ENCODE measurements at regions not wholly inside any gene's neighbourhood (a gene's known extent, or its start where the extent isn't known, plus 50 kb on each side); places are given as distances from the start of the nearest gene placed in this dataset.

DNA sequence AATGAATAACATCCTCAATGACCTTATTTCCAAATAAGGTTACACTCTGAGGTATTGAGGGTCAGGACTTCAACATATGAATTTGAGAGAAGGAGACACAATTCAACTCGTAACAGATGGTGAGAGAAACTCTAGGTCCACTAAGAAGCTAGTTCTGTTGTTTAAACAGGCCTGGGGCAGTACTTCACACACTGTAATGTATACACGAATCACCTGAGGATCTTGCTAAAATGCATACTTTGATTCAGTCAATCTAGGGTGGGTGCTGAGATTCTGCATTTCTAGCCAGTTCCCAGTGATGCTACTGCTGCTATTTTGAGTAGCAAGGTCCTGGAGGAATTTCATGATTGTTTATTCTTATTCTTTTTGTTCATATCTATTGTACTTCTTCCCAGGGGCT is 186.8 kb downstream of the SATB1 start (continued):
- no peak for TF ChIP-seq RFX5 (IDR thresholded peaks at IDR 0.05; ENCODE audit: low read length)
- no peak for TF ChIP-seq NFIC (IDR thresholded peaks at IDR 0.05; ENCODE audit: borderline replicate concordance)

DNA sequence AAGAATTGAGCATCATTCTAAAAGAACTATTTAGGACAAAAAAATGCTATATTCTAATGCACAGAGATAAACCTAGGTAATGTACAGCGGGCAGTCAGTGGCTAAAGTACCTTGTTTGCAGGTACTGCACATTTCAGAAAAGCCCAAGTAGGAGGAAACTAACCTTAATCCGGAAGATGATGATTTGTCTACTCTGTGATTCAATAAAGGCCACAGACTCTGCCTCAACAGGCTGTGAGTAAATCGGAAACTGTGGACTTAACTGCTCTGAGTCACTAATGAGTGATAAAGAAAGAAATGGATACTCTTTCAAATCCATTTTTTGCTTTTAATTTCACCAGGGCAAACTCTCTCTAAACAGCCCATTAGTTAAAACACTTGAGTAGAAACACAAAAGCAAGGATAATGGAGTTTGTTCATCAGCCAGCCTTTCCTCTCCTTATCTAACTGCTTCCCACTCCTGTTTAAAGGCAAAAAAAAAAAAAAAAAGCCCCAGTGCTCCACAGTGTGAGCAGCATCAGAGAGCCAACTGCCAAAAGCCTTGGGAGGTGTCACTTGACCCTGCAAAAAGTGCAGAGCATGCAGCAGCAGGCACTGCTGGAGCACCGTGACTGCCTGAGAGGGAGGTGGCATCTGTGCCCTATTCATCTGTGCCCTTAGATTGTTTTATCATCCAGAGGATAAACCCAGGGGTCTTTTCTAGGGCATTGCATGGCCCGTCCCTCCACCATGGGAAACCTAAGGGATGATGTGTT is 187.7 kb downstream of the SATB1 start:
- H3K9me2 ChIP-seq = no peaks in the 10 kb centered on the region
- peaks cover 17% of the 10 kb centered on the region for H3F3A ChIP-seq (replicated peaks; ENCODE audit: insufficient read depth)
- ChIA-PET CTCF (no interaction called here), POLR2A (no interaction called here)
- peak overlapping the region; percentile 92 for H2AFZ ChIP-seq (ENCODE audit: low read depth)
- peak overlapping the region; percentile 41 to 64 for H3K27ac ChIP-seq (ENCODE audit: low read depth in 2 of 2, low read length in 1 of 2)
- WGBS (ENCODE audit: low lambda C conversion rate) = 37% methylated on average over 5 of the region's 5 CpGs
- H3K4me2 ChIP-seq = 0 out of 2 replicates have a peak overlapping the region, but pooled peaks have one; percentile 29
- no peak overlapping the region for H3K4me3 ChIP-seq (ENCODE audit: low read depth in 2 of 2, low read length in 1 of 2)
- no peaks in the 10 kb centered on the region for H4K20me1 ChIP-seq (ENCODE audit: insufficient read depth)
- DNase-seq = no peak
- H3K79me2 ChIP-seq (ENCODE audit: insufficient read depth) = no peaks in the 10 kb centered on the region
- no peaks in the 10 kb centered on the region for H3K27me3 ChIP-seq (ENCODE audit: insufficient read depth)
- no peaks in the 10 kb centered on the region for H3K9me3 ChIP-seq
- H3K9ac ChIP-seq = no peak overlapping the region; the same call in 1 of the 2 replicates
- peak; percentile 64; the same call in 1 of the 2 replicates for TF ChIP-seq FOSL2 (IDR thresholded peaks at IDR 0.05; ENCODE audit: borderline replicate concordance, low read depth)
- TF ChIP-seq TCF12 (IDR thresholded peaks at IDR 0.05) = peak; percentile 45; the same call in 1 of the 2 replicates
- no peak for TF ChIP-seq MXI1 (IDR thresholded peaks at IDR 0.05; ENCODE audit: low read depth, low read length)
- TF ChIP-seq GATA2 (CRISPR knock-in tag; IDR thresholded peaks at IDR 0.05) = peak; percentile 32; the same call in 1 of the 2 replicates
- TF ChIP-seq CHD2 (IDR thresholded peaks at IDR 0.05; ENCODE audit: low read length, partially characterized antibody) = no peak
- peak; percentile 39; the same call in 1 of the 2 replicates for TF ChIP-seq GABPA (IDR thresholded peaks at IDR 0.05; ENCODE audit: low read depth)
- TF ChIP-seq JUND (IDR thresholded peaks at IDR 0.05) = peak; percentile 64
- TF ChIP-seq EP300 (IDR thresholded peaks at IDR 0.05; ENCODE audit: borderline replicate concordance in 1 of 2, low read depth in 1 of 2, low read length in 1 of 2) = no peak
- H3K4me1 ChIP-seq (ENCODE audit: control insufficient read depth in 1 of 2, insufficient read depth in 2 of 2, low read depth in 1 of 2, low read length in 1 of 2) = peaks cover 23 to 24% of the 10 kb centered on the region in 2 experiments
- no peaks in the 10 kb centered on the region for H3K36me3 ChIP-seq (replicated peaks in 1 of 2; ENCODE audit: control insufficient read depth in 1 of 2, insufficient read depth in 2 of 2, low read length in 1 of 2)

DNA sequence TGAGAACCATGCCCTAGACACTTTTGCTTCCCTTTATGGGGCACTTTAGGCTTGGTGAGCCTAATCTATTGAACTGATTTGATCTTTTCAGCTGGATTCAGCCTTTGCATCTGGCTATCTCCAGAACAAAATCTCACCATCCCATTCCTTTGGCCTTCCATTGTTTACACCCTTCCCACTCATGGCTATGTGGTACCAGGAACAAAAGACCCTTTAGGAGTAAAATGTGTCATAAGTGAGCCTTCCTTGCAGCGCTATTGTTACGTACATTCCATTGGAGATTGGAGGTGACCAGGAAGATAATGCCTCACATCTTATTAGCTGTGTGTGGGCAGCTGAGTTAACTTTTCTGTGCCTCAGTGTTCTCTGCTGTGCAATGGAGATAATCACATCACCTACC is 188.4 kb downstream of the SATB1 start:
- no peaks in the 10 kb centered on the region for H3K9me3 ChIP-seq
- no peak overlapping the region for H3K4me3 ChIP-seq (ENCODE audit: low read depth in 2 of 2, low read length in 1 of 2)
- TF ChIP-seq NRF1 (IDR thresholded peaks at IDR 0.05; ENCODE audit: low read depth, low read length) (no peak), YY1 (IDR thresholded peaks at IDR 0.05; ENCODE audit: low read depth) (no peak), CHD2 (IDR thresholded peaks at IDR 0.05; ENCODE audit: low read length, partially characterized antibody) (no peak)
- TF ChIP-seq, protein P1, sequence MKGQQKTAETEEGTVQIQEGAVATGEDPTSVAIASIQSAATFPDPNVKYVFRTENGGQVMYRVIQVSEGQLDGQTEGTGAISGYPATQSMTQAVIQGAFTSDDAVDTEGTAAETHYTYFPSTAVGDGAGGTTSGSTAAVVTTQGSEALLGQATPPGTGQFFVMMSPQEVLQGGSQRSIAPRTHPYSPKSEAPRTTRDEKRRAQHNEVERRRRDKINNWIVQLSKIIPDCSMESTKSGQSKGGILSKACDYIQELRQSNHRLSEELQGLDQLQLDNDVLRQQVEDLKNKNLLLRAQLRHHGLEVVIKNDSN (IDR thresholded peaks at IDR 0.05; ENCODE audit: borderline replicate concordance, low read depth) = no peak
- peak overlapping the region; percentile 92; the same call in 1 of the 2 replicates for H2AFZ ChIP-seq (ENCODE audit: low read depth)
- no peak for DNase-seq
- peak overlapping the region; percentile 41 to 60; a peak in 3 of 4 replicates for H3K27ac ChIP-seq (ENCODE audit: low read depth in 2 of 2, low read length in 1 of 2)
- no peaks in the 10 kb centered on the region for H3K79me2 ChIP-seq (ENCODE audit: insufficient read depth)
- no peaks in the 10 kb centered on the region for H4K20me1 ChIP-seq (ENCODE audit: insufficient read depth)
- H3K9me2 ChIP-seq = no peaks in the 10 kb centered on the region
- H3K27me3 ChIP-seq (ENCODE audit: insufficient read depth) = no peaks in the 10 kb centered on the region
- ChIA-PET POLR2A (no interaction called here), CTCF (no interaction called here)
- no peak overlapping the region for H3K9ac ChIP-seq
- peaks cover 23 to 24% of the 10 kb centered on the region in 2 experiments for H3K4me1 ChIP-seq (ENCODE audit: control insufficient read depth in 1 of 2, insufficient read depth in 2 of 2, low read depth in 1 of 2, low read length in 1 of 2)
- WGBS (ENCODE audit: low lambda C conversion rate) = 89% methylated on average over 2 of the region's 2 CpGs
- no peaks in the 10 kb centered on the region for H3K36me3 ChIP-seq (replicated peaks in 1 of 2; ENCODE audit: control insufficient read depth in 1 of 2, insufficient read depth in 2 of 2, low read length in 1 of 2)
- H3F3A ChIP-seq (replicated peaks; ENCODE audit: insufficient read depth) = peaks cover 14% of the 10 kb centered on the region
- 0 out of 2 replicates have a peak overlapping the region, but pooled peaks have one; percentile 29 for H3K4me2 ChIP-seq

Data from SK-N-SH (cell line).